ENCODE measurements at regions not wholly inside any gene's neighbourhood (a gene's known extent, or its start where the extent isn't known, plus 50 kb on each side); places are given as distances from the start of the nearest gene placed in this dataset.
"Not testable (repeated sequence)": the region's sequence is repeated elsewhere in the genome, so short reads cannot be mapped to it uniquely, and the experiment has no call there.

- peaks cover 6% of the 10 kb centered on the region for H3K27me3 Mint-ChIP-seq (ENCODE audit: unreplicated experiment)
- peak overlapping the region; percentile 76 for H3K4me3 Mint-ChIP-seq (ENCODE audit: unreplicated experiment)
- H3K4me1 Mint-ChIP-seq (ENCODE audit: unreplicated experiment): peaks cover 43% of the 10 kb centered on the region
- no peak for DNase-seq (ENCODE audit: extremely low spot score, unreplicated experiment)
- H3K9me3 Mint-ChIP-seq (ENCODE audit: unreplicated experiment): no peaks in the 10 kb centered on the region
- peak overlapping the region; percentile 98 for H3K27ac Mint-ChIP-seq (ENCODE audit: unreplicated experiment)
- no peak for TF ChIP-seq CTCF (IDR thresholded peaks at IDR 0.05)
- no peaks in the 10 kb centered on the region for H3K36me3 Mint-ChIP-seq (ENCODE audit: unreplicated experiment)
Measured at GRCh38 chr7:114083166-114084001, 164.6 kb upstream of the PPP1R3A start.

GRCh38 chr7:114082642-114083165 lies 163.9 kb upstream of the PPP1R3A start:
- peak overlapping the region; percentile 98 for H3K27ac Mint-ChIP-seq (ENCODE audit: unreplicated experiment)
- H3K4me3 Mint-ChIP-seq (ENCODE audit: unreplicated experiment): peak overlapping the region; percentile 76
- DNase-seq (ENCODE audit: extremely low spot score, unreplicated experiment): no peak
- no peaks in the 10 kb centered on the region for H3K36me3 Mint-ChIP-seq (ENCODE audit: unreplicated experiment)
- TF ChIP-seq CTCF (IDR thresholded peaks at IDR 0.05): no peak
- H3K9me3 Mint-ChIP-seq (ENCODE audit: unreplicated experiment): no peaks in the 10 kb centered on the region
- peaks cover 6% of the 10 kb centered on the region for H3K27me3 Mint-ChIP-seq (ENCODE audit: unreplicated experiment)
- peaks cover 37% of the 10 kb centered on the region for H3K4me1 Mint-ChIP-seq (ENCODE audit: unreplicated experiment)

GRCh38 chr7:114081606-114082425 lies 163.0 kb upstream of the PPP1R3A start:
- peak overlapping the region; percentile 76 for H3K4me3 Mint-ChIP-seq (ENCODE audit: unreplicated experiment)
- peaks cover 34% of the 10 kb centered on the region for H3K4me1 Mint-ChIP-seq (ENCODE audit: unreplicated experiment)
- peaks cover 6% of the 10 kb centered on the region for H3K27me3 Mint-ChIP-seq (ENCODE audit: unreplicated experiment)
- peak; percentile 75 for TF ChIP-seq CTCF (IDR thresholded peaks at IDR 0.05)
- no peaks in the 10 kb centered on the region for H3K9me3 Mint-ChIP-seq (ENCODE audit: unreplicated experiment)
- H3K36me3 Mint-ChIP-seq (ENCODE audit: unreplicated experiment): no peaks in the 10 kb centered on the region
- no peak for DNase-seq (ENCODE audit: extremely low spot score, unreplicated experiment)
- H3K27ac Mint-ChIP-seq (ENCODE audit: unreplicated experiment): peak overlapping the region; percentile 98

- not testable (repeated sequence) for H3K27me3 Mint-ChIP-seq (ENCODE audit: unreplicated experiment); H3K27ac Mint-ChIP-seq (ENCODE audit: unreplicated experiment); H3K36me3 Mint-ChIP-seq (ENCODE audit: unreplicated experiment); DNase-seq (ENCODE audit: extremely low spot score, unreplicated experiment); H3K4me1 Mint-ChIP-seq (ENCODE audit: unreplicated experiment); H3K9me3 Mint-ChIP-seq (ENCODE audit: unreplicated experiment); H3K4me3 Mint-ChIP-seq (ENCODE audit: unreplicated experiment)
Measured at GRCh38 chr7:114077158-114077524, 158.3 kb upstream of the PPP1R3A start.

GRCh38 chr7:114076392-114077157 lies 157.8 kb upstream of the PPP1R3A start:
- H3K9me3 Mint-ChIP-seq (ENCODE audit: unreplicated experiment); DNase-seq (ENCODE audit: extremely low spot score, unreplicated experiment); H3K4me1 Mint-ChIP-seq (ENCODE audit: unreplicated experiment); H3K27me3 Mint-ChIP-seq (ENCODE audit: unreplicated experiment); H3K36me3 Mint-ChIP-seq (ENCODE audit: unreplicated experiment); H3K27ac Mint-ChIP-seq (ENCODE audit: unreplicated experiment); H3K4me3 Mint-ChIP-seq (ENCODE audit: unreplicated experiment): not testable (repeated sequence)

Data from osteocyte (in vitro differentiated cells).